DMS 273 (cell line): ENCODE measurements at regions not wholly inside any gene's neighbourhood (a gene's known extent, or its start where the extent isn't known, plus 50 kb on each side); places are given as distances from the start of the nearest gene placed in this dataset.
"Not testable (repeated sequence)": the region's sequence is repeated elsewhere in the genome, so short reads cannot be mapped to it uniquely, and the experiment has no call there.

ENCODE experiments used
- DNase-seq: peaks from one replicate; lab custom pipeline; 2025; ENCODE audit not compliant: unreplicated experiment; lab: John Stamatoyannopoulos, UW

- DNase-seq, result no peak
Measured at GRCh38 chr7:12827219-12827821, 139.9 kb downstream of the ARL4A start.

DNA sequence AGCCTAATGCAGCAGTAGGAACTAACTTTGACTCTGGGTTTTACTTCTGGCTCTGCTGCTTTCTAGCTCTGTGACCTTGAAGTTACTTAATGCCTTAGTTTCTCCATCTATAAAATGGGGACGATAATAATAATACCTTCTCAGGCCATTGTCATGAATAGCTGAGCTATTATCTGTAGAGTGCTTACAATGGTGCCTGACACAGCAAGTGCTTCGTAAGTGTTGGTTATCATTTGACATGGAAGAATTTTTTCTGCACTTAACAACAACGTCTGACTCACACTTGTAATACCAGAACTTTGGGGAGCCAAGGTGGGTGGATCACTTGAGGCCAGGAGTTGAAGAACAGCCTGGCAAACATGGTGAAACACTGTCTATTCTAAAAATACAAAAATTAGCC lies 140.5 kb downstream of the ARL4A start:
- no peak for DNase-seq

DNA sequence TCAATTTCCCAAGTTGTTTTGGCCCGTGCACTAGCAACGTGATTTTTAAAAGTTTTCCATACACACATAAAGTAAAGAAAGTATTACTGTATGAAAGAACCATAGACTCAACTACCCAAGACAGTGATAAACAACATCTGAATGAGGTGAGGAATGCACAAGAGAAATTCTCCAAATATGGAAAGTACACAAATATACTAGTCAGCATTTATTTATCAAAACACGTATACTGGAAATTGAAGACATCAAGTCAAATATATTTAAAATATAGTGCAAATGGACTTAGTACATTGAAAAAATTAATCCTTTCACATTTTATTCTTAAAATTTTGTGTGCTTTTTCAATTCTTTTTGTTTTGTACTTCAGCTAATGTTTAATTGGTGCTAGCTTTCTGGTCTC lies 143.6 kb downstream of the ARL4A start:
- no peak for DNase-seq

DNA sequence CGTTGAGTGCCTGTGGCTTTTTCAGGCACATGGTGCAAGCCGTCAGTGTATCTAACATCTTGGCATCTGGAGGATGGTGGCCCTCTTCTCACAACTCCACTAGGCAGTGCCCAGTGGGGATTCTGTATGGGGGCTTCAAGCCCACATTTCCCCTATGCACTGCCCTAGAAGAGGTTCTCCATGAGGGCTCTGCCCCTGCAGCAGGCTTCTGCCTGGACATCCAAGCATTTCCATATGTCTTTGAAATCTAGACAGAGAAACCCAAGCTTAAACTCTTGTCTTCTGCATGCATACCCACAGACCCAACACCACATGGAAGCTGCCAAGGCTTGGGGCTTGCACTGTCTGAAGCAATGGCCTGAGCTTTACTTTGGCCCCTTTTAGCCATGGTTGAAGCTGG lies 146.4 kb downstream of the ARL4A start:
- DNase-seq, result no peak

DNA sequence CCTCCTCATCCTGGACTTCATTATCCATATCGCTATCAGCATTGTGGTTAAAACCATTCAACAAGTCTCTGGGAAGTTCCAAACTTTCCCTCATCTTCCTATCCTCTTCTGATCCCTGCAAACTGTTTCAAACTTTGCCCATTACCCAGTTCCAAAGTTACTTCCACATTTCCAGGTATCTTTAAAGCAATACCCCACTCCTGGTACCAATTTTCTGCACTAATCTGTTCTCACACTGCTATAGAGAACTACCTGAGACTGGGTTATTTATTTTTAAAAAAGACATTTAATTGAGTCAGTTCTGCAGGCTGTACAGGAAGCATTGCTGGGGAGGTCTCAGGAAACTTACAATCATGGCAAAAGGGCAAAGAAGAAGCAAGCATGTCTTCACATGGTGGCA lies 147.3 kb downstream of the ARL4A start:
- no peak for DNase-seq

DNA sequence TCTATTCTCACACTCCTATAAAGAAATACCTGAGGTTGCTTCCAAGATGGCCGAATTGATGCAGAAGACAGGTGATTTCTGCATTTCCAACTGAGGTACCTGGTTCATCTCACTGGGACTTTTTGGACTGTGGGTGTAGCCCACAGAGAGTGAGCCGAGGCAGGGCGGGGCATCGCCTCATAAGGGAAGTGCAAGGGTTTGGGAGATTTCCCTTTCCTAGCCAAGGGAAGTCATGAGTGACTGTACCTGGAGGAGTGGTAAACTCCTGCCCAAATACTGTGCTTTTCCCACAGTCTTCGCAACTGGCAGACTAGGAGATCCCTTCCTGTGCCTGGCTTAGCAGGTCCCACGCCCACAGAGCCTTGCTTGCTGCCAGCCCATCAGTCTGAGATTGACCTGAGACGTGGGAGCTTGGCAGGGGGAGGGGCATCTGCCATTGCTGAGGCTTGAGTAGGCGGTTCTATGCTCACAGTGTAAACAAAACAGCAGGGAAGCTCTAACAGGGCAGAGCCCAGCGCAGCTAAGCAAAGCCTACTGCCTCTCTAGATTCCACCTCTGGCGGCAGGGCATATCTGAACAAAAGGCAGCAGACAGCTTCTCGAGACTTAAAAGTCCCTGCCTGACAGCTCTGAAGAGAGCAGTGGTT lies 152.2 kb downstream of the ARL4A start:
- DNase-seq, result no peak

GRCh38 chr7:12844732-12845131 lies 157.3 kb downstream of the ARL4A start:
- not testable (repeated sequence) for DNase-seq

- DNase-seq, result no peak
Measured at GRCh38 chr7:12847001-12847400, 159.6 kb downstream of the ARL4A start.

GRCh38 chr7:12851142-12851541 lies 163.7 kb downstream of the ARL4A start:
- no peak for DNase-seq

- no peak for DNase-seq
Measured at GRCh38 chr7:12851841-12852240, 164.4 kb downstream of the ARL4A start.

DNA sequence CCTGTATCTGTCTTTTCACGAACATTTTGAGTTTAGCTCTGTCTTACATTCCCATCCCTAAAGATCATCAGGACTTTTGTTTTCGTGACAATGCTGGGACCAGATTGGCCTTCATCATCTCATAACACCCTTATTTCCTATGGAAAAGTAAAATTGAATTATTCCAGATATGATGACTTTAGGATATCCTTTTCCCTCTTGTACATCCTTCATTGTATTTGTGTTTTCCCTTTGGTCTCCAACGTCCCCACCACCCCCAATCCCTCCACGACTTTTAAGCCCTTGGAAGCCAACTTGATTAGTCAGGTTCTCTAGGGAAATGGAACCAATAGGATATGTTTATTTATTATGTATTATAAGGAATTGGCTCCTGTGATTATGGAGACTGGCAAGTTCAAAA lies 167.6 kb downstream of the ARL4A start:
- DNase-seq, result no peak

DNA sequence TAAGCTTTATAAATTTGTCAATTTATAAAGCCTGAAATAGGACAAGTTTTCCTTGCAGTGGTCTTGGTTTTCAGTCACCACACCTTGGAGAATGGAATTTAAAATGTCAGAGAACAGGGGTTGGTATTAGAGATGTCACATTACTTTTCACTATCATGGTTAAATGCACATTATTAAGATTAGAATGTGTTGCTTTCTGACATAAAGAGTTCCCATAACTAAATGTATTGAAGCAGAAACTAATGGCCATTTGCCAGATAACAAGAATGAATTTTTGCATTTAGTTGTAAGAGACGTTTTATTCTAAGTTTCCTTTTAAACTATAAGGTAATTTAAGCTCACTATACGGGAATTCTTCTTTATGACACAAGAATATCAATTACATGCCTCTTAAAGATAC lies 172.3 kb downstream of the ARL4A start:
- DNase-seq, result no peak

- no peak for DNase-seq
Measured at GRCh38 chr7:12861070-12861469, 173.6 kb downstream of the ARL4A start.

DNA sequence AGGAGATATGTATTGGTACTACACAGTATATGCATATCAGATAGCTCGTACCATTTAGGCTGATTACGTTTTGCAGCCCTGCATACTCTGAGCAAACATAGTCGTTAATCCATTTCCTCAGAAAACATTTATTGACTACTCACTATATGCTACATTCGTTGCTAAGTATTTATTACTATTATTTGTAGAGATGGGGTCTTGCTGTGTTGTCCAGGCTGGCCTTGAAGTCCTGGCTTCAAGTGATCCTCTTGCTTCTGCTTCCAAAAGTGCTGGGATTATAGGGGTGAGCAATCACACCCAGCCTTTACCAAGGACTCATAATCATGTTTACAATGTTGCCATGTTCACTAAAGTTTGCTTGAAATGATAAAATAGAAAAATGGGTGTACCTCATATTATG lies 174.7 kb downstream of the ARL4A start:
- no peak for DNase-seq

DNA sequence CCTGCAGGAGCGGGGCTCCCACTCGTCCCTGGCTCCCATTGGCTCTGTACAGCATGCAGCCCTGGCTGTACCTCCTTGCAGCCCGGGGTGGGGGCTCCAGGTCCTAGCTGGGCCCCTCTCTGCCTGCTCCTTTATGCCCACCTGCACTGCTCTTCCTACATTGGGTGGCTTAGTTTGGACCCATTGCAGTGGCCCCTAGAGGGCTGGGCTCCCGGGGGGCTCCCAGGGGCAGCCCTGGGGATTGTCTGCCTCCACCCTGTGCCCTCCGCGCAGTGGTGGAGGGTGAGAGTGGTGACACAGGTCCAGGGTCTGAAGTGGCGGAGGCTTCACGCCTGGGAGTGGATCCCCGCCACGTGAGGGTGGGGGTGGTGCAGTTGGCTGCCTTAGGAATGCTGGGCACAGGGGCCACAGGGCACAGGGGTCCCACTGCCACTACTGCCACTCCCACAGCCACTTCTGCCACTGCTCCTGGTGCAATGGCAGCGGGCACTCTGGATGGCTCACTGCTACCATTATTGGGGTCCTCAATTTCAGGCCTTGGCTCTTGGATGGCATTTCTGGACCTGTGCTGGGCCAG lies 177.1 kb downstream of the ARL4A start:
- no peak for DNase-seq

DNA sequence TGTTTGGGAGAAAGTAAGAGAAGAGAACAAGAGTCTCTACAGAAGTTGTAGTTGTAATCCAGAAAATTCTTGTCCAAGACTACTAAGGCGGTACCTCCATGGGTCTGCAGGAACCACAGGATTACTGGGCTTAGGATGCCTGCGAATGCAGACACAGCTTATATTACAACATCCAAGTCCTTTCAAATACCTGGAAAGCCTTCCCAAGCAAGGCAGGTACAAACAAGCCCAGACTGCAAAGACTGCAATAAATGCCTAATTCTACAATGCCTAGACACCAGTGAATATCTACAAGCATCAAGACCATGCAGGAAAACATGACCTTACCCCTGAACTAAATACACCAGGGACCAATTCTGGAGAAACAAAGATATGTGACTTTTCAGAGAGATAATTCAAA lies 178.2 kb downstream of the ARL4A start:
- DNase-seq, result no peak

- no peak for DNase-seq
Measured at GRCh38 chr7:12866207-12866606, 178.8 kb downstream of the ARL4A start.

- no peak for DNase-seq
Measured at GRCh38 chr7:12868027-12868426, 180.6 kb downstream of the ARL4A start.

- no peak for DNase-seq
Measured at GRCh38 chr7:12870219-12870618, 182.8 kb downstream of the ARL4A start.

GRCh38 chr7:12872487-12872886 lies 185.1 kb downstream of the ARL4A start:
- DNase-seq, result no peak

DNA sequence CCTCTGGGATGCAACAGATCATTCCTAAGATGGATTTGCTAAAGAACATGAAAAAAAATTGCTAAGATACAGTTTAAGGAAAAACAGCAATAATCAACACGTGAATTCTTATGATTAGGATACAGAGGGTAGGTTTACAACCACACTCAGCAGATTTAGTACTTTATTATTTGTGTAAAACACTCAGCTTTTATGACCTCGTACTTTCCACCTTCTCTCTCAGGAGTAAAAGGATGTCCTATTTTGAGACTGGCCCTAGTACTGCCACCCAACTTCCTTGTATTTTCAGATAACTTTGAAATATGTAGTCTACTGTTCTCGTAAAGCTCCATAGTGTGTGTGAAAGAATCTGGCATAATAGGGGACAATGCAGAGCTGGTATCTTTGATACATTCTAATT lies 186.1 kb downstream of the ARL4A start:
- DNase-seq, result no peak

DNA sequence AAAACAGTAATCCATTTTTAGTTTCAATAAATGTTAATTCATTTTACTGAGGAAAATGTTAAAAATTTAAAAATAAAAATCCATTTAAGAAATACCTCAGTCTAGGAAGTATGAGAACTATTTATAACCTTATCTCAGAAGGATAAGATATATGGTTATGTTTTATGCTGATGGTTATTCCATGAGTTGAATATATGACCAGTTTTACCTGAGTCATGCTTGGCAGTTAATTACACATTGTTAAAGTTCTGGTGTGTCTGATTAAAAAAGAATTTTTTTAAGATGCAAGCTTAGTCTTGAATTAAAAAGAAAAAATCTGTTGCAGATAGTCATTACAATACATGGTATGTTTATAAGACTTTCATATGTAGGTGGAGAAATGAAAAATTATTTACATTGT lies 191.7 kb downstream of the ARL4A start:
- no peak for DNase-seq

- no peak for DNase-seq
Measured at GRCh38 chr7:12881712-12882111, 194.3 kb downstream of the ARL4A start.
